ENCODE measurements at regions not wholly inside any gene's neighbourhood (a gene's known extent, or its start where the extent isn't known, plus 50 kb on each side); places are given as distances from the start of the nearest gene placed in this dataset.

GRCh38 chr5:106269252-106269843, 1401.4 kb downstream of the EFNA5 start (continued):
- TF ChIP-seq, protein P1, sequence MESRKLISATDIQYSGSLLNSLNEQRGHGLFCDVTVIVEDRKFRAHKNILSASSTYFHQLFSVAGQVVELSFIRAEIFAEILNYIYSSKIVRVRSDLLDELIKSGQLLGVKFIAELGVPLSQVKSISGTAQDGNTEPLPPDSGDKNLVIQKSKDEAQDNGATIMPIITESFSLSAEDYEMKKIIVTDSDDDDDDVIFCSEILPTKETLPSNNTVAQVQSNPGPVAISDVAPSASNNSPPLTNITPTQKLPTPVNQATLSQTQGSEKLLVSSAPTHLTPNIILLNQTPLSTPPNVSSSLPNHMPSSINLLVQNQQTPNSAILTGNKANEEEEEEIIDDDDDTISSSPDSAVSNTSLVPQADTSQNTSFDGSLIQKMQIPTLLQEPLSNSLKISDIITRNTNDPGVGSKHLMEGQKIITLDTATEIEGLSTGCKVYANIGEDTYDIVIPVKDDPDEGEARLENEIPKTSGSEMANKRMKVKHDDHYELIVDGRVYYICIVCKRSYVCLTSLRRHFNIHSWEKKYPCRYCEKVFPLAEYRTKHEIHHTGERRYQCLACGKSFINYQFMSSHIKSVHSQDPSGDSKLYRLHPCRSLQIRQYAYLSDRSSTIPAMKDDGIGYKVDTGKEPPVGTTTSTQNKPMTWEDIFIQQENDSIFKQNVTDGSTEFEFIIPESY (IDR thresholded peaks at IDR 0.05; ENCODE audit: borderline replicate concordance, low read depth): no peak

DNA sequence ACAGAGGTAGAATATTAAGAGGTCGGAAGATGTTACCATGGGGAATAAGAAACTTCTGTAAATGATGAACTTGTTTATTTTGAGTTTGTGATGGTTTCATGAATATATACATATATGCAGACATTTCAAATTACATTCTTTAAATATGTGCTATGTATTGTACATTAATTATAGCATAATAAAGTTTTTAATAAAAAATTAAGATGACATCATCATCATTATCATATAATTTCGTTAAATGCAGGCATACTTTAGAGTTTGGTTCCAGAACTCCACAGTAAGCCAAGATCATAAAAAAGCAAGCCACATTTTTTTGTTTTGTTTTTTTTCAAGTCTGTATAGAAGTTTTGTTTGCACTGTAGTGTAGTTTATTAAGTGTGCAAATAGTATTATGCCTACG, 1403.5 kb downstream of the EFNA5 start:
- Histone ChIP-seq H2AFZ (ENCODE audit: low read depth) (no peak overlapping the region), H3K9me2 (no peaks in the 10 kb centered on the region), H3K27ac (ENCODE audit: low read depth in 2 of 2, low read length in 1 of 2) (no peak overlapping the region), H3K9ac (no peak overlapping the region), H3K4me3 (ENCODE audit: low read depth in 2 of 2, low read length in 1 of 2) (no peak overlapping the region), H3K36me3 (replicated peaks in 1 of 2; ENCODE audit: control insufficient read depth in 1 of 2, insufficient read depth in 2 of 2, low read length in 1 of 2) (no peaks in the 10 kb centered on the region), H3F3A (replicated peaks; ENCODE audit: insufficient read depth) (no peaks in the 10 kb centered on the region), H3K9me3 (no peaks in the 10 kb centered on the region; the same call in 1 of the 2 replicates), H3K4me2 (no peak overlapping the region), H3K27me3 (ENCODE audit: insufficient read depth) (no peaks in the 10 kb centered on the region), H3K4me1 (ENCODE audit: control insufficient read depth in 1 of 2, insufficient read depth in 2 of 2, low read depth in 1 of 2, low read length in 1 of 2) (no peaks in the 10 kb centered on the region), H3K79me2 (ENCODE audit: insufficient read depth) (no peaks in the 10 kb centered on the region), H4K20me1 (ENCODE audit: insufficient read depth) (no peaks in the 10 kb centered on the region)
- ChIA-PET POLR2A (no interaction called here), CTCF (no interaction called here)
- no peak for DNase-seq
- no peak for TF ChIP-seq TCF12 (IDR thresholded peaks at IDR 0.05)
- TF ChIP-seq, protein P2, sequence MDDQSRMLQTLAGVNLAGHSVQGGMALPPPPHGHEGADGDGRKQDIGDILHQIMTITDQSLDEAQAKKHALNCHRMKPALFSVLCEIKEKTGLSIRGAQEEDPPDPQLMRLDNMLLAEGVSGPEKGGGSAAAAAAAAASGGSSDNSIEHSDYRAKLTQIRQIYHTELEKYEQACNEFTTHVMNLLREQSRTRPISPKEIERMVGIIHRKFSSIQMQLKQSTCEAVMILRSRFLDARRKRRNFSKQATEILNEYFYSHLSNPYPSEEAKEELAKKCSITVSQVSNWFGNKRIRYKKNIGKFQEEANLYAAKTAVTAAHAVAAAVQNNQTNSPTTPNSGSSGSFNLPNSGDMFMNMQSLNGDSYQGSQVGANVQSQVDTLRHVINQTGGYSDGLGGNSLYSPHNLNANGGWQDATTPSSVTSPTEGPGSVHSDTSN (IDR thresholded peaks at IDR 0.05): no peak
- no peak for TF ChIP-seq IRF3 (IDR thresholded peaks at IDR 0.05; ENCODE audit: low read depth, low read length)
- TF ChIP-seq REST (IDR thresholded peaks at IDR 0.05; ENCODE audit: low read depth, low read length): no peak
- TF ChIP-seq MAX (IDR thresholded peaks at IDR 0.05; ENCODE audit: low read depth): no peak
- no peak for TF ChIP-seq JUND (IDR thresholded peaks at IDR 0.05)
- no peak for TF ChIP-seq ELF1 (IDR thresholded peaks at IDR 0.05)
- 82% methylated on average over 3 of the region's 3 CpGs for WGBS (ENCODE audit: low lambda C conversion rate)
